ENCODE measurements at regions not wholly inside any gene's neighbourhood (a gene's known extent, or its start where the extent isn't known, plus 50 kb on each side); places are given as distances from the start of the nearest gene placed in this dataset.

DNA sequence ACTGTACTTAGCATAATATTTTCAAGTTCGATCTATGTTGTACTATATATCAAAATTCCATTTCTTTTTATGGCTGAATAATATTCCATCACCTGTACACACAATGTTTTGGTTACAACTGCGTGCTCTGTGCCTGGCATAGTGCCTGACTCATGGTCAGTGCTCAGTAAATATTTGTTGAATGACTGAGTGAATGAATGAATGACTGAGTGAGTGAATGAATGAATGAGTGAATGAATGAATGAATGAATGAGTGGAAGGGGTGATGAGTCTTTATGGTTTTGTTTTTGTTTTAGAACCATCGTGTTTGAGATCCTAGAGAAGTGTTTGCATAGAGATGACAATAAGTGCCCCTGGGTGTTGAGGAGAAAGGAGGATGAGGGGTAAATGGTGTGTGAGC lies 155.3 kb downstream of the MRM1 start:
- no peak for DNase-seq (ENCODE audit: low read depth in 2 of 2)

DNA sequence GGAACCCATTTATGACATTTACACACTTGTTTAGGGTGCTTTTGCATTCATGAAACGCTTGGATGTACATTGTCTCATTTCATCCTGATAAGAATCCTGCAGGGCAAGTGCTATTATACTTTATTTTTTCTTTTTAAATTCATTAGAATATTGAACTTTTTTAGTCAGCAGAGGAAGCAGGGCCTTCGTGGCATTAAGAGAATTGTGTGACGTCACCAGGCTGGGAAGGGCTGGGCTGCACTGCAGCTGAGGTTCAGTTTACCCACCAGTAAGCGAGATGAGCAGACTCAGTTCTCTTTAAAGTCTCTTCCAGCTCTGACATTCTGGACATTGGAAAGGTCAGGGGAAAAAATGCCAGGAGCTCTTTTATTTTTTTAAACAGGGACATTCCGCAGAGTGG lies 159.0 kb downstream of the MRM1 start:
- DNase-seq (ENCODE audit: low read depth in 2 of 2) = no peak

DNA sequence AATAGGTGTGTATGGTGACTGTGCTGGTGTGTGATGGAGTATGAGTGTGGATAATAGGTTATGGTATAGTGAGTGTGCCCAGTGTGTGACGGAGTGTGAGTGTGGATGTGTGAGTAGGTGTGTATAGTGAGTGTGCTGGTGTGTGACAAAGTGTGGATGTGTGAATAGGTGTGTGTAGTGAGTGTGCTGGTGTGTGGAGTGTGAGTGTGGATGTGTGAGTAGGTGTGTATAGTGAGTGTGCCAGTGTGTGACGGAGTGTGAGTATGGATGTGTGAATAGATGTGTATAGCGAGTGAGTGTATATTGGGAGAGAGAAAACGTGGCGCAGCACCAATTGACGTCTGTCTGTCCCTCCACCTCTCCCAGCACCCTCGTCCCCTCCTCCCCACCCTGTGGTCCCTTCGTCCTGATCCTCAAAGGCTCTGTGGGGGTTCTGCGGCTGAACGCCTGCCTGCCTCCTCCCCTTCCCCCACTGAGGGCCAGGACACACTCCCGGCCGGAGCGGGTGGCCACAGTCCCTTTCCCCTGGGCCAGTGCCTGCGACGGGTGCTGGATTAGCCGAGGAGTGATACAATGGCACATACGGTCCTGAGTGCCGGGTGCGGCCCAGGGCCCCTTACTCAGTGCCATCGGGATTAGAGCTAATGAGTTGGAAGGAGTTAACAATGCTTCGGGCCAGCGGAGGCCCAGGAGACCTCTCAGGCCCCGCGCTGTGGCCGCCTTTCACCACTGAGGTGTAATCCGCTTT lies 160.0 kb downstream of the MRM1 start:
- no peak for DNase-seq (ENCODE audit: low read depth in 2 of 2)

- DNase-seq (ENCODE audit: low read depth in 2 of 2) = no peak
Observed at GRCh38 chr17:36765436-36766043, 164.2 kb downstream of the MRM1 start.

DNA sequence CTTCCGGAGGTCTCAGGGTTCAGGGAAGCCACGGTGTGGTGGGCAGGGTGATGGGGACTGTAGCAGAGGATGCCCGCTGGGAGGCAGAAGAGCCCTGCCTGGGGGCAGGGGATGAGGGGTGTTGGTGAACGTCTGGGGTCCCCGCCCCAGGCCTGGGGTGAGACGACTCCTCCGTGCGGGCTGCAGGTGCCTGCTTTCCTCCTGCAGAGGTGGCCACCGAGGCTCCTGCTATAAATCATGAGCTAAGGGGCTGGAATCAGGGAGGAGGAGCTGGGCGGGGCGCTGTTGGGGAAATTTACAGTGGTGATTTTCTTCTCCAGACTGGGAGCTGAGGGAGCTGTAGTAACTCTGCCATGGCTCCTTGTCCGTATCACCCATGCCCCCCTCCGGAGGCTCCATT lies 167.0 kb downstream of the MRM1 start:
- no peak for DNase-seq (ENCODE audit: low read depth in 2 of 2)

- no peak for DNase-seq (ENCODE audit: low read depth in 2 of 2)
Observed at GRCh38 chr17:36773039-36773438, 164.2 kb upstream of the LHX1 start.

- no peak for DNase-seq (ENCODE audit: low read depth in 2 of 2)
Observed at GRCh38 chr17:36777118-36777517, 160.2 kb upstream of the LHX1 start.

DNA sequence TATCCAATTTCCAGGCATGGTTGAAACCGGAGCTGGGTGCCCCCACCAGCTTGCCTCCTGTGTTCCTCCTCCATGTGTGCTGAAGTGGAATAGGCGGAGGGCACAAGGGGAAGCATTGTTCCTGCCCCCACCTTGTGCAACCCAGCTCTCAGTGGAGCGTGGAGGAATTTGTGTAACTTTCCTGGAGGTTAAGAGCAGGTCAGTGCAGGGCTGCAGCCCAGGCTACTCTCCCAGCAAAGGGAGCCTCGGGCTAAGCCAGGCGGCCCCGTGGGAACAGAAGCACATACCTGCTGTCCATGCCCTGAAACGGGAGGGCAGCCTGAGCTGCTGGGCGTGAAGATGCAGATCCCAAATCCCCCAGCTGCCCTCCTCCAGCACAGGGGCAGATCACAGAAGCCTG lies 158.8 kb upstream of the LHX1 start:
- DNase-seq (ENCODE audit: low read depth in 2 of 2) = no peak

DNA sequence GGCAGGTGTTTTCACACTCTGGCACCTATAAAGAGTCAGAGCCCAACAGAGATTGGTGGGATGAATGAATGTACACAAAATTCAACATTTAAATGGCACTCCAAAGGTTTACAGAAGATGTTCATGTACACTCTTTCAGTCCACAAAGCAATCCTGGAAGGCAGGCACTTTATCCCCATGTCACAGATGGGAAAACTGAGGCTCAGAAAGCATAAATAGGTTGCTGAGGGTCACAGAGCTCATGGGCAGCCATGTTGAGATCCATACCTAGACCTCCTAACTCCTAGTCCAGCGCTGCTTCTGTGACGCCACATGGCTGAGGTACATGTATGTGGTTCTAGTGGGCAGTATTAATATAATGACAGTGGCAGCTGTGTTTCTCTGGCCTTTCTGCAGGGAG lies 157.7 kb upstream of the LHX1 start:
- no peak for DNase-seq (ENCODE audit: low read depth in 2 of 2)

DNA sequence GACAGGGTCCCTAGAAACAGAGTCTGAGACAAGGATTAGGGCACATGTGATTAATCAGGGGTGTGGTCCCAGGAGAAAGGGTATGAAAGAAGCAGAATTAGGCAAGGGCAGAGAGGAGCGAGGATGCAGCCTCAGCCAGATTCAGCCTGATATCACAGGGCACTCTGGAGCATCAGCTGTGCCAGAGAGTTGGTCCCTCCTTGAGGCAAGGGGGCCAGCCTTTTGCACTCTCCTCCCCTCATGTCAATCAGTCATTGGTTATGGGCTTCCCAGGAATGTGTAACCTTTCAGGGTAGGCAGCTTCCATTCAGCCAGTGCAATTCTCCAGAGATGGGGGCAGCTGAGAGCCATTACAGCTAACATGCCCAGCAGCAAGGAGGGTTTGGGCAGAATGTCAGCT lies 152.6 kb upstream of the LHX1 start:
- no peak for DNase-seq (ENCODE audit: low read depth in 2 of 2)

GRCh38 chr17:36786867-36787266 lies 150.4 kb upstream of the LHX1 start:
- no peak for DNase-seq (ENCODE audit: low read depth in 2 of 2)

DNA sequence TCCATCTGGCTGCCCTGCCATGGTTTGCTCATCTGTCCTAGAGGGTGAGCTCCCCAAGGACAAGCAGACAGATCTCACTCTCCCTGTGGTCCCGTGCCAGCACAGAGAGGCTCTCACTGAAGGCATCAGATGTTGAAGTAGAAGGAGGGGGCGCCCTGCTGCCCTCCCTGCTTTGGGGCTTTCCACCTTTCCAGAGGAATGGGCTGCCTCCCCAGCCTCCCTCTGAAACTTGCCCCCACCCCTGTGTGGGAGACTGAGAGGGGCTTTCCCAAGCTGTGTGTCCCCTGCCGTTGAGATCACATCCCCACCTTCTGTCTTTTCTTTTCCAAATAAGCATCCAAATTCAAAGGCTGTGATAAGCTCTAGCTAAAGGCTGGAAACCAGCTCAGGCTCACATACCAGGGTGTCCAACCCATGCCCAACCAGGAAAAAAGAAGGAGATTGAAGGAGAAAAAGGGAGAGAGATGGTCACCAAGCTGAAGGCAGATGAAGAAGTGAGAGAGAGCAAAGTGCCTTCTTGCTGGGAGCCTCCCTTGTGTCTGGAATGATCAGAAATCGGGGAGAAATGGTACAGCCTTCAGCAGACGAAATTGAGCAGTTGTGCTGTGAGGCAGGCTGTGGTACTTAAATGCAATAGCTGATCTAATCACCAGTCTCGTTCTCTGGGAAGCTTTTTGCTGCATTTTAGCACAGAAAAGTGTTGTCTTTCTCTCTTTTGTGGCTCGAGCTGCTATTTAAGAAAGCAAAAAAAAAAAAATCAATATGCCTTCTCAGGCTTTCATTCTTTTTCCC lies 145.9 kb upstream of the LHX1 start:
- DNase-seq (ENCODE audit: low read depth in 2 of 2) = no peak

DNA sequence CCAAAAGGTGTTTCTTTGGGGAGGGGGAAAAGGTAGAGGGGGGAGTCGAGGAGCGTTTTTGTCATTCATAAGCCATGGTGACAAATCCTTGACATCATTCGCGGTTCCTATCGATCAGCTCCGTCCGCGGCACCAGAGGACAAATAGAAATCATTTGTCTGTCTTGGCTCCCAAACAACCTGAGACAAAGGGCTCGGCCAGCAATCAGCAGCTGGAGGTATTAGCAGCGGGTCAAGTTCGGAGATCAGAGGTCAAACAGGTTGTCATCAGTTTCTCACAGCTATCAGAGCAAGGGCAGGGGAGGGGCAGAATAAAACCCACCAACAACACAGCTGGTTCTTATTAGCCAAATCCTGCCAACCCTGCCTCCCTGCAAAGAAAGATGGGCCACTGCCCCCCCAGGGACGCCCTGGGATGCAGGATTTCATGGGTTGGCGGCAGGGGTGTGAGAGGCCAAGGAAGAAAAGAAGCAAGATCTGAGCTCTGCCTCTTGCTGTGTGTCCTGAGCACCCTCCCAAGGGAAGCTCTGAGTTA lies 145.3 kb upstream of the LHX1 start:
- DNase-seq (ENCODE audit: low read depth in 2 of 2) = no peak

DNA sequence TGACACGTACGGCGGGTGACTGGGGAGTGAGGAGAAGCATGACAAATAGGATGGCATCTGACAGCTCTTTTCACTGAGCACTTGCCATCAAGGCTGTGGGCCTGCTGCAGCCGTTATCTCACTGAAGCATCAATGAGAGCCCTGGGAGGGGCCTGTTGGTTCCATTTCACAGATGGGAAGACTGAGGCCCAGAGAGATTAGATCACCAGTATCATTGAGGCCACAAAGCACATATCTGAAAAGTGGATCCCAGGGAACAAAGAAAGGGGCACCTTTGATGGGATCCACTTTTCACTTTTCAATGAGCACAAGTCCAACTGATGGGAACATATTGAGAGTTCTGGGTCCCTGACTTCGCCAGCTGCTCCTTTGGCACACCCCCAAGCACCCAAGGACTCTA lies 144.4 kb upstream of the LHX1 start:
- DNase-seq (ENCODE audit: low read depth in 2 of 2) = no peak

GRCh38 chr17:36793976-36794375 lies 143.3 kb upstream of the LHX1 start:
- no peak for DNase-seq (ENCODE audit: low read depth in 2 of 2)

DNA sequence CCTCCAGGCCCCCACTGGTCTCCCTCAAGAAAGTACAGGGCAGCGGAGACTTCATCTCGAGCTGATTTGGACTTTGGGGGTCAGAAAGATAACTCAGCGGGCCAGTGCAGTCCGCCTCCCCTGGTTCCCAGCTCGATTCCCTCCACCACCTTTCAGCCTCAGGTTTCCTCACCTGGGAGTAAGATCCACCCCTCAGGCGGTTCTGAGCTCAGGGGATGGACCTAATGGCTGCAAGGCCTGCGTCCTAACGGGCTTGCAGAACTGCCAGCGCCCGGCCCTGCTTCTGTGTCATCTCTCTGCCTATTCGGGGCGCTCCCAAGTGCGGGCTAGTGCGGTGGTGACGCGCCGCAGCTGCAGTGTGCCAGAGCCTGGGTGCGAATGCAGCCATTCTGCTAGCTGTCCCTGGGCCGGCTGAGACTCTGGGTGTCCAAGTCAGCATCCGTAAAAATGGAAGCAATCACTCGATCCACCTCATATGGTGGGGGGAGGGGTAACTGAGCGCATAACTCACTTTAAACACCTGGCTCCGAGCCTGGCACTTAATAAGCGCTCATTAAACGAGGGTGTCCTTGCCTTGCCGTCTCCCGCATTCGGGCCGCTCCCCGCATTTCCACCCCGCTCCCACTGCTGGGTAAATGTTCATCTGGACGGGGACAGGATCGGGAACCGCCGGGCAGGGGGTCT lies 129.6 kb upstream of the LHX1 start:
- no peak for DNase-seq (ENCODE audit: low read depth in 2 of 2)

DNA sequence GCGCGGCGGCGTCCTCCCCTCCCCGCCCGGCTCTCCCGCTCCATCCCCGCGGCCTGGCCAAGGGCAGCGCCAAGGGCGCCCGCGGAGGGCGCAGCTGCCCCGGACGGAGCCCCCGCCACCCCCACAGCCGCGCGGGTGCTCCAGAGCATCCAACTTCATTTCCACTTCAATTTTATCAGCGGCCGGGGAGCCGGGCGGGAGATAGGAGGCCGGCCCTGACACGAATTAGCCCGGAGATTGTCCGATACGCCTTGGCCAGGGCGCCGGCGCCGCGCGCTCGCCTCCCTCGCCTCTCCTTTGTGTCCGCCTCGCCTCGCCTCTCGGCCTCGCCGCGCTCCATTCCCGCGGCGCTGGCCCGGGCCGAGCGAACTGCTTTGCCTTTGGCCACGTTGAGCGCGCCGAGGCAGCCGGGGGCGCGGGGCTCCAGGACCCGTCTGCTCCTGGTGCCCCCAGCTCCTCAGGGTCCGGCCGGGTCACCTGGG lies 129.1 kb upstream of the LHX1 start:
- no peak for DNase-seq (ENCODE audit: low read depth in 2 of 2)

GRCh38 chr17:36812762-36813161 lies 124.5 kb upstream of the LHX1 start:
- no peak for DNase-seq (ENCODE audit: low read depth in 2 of 2)

- DNase-seq (ENCODE audit: low read depth in 2 of 2) = no peak
Observed at GRCh38 chr17:36813357-36813756, 123.9 kb upstream of the LHX1 start.

- no peak for DNase-seq (ENCODE audit: low read depth in 2 of 2)
Observed at GRCh38 chr17:36813957-36814563, 123.2 kb upstream of the LHX1 start.

- DNase-seq (ENCODE audit: low read depth in 2 of 2) = no peak
Observed at GRCh38 chr17:36814958-36815357, 122.3 kb upstream of the LHX1 start.
